ENCODE measurements at regions not wholly inside any gene's neighbourhood (a gene's known extent, or its start where the extent isn't known, plus 50 kb on each side); places are given as distances from the start of the nearest gene placed in this dataset.
"Not testable (repeated sequence)": the region's sequence is repeated elsewhere in the genome, so short reads cannot be mapped to it uniquely, and the experiment has no call there.

GRCh38 chr7:136272934-136273333 is 295.8 kb upstream of the MTPN start:
- DNase-seq (ENCODE audit: low spot score): no peak
- no peak overlapping the region for H3K27ac ChIP-seq
- TF ChIP-seq CTCF (IDR thresholded peaks at IDR 0.05): no peak
- no peak overlapping the region for H3K4me3 ChIP-seq

- TF ChIP-seq CTCF (IDR thresholded peaks at IDR 0.05): no peak
- H3K27ac ChIP-seq: no peak overlapping the region
Measured at GRCh38 chr7:136267822-136268221, 290.7 kb upstream of the MTPN start.

GRCh38 chr7:136266457-136266856 is 289.3 kb upstream of the MTPN start:
- no peak for DNase-seq (ENCODE audit: low spot score)
- H3K4me3 ChIP-seq: no peak overlapping the region
- no peak overlapping the region for H3K27ac ChIP-seq
- TF ChIP-seq CTCF (IDR thresholded peaks at IDR 0.05): no peak

More at GRCh38 chr7:136267822-136268221, 290.7 kb upstream of the MTPN start:
- no peak for DNase-seq (ENCODE audit: low spot score)
- H3K4me3 ChIP-seq: no peak overlapping the region

GRCh38 chr7:136264304-136264703 is 287.1 kb upstream of the MTPN start:
- H3K4me3 ChIP-seq; DNase-seq (ENCODE audit: low spot score); H3K27ac ChIP-seq: not testable (repeated sequence)

- H3K27ac ChIP-seq; H3K4me3 ChIP-seq; DNase-seq (ENCODE audit: low spot score): not testable (repeated sequence)
Measured at GRCh38 chr7:136263112-136263860, 286.1 kb upstream of the MTPN start.

- H3K4me3 ChIP-seq; H3K27ac ChIP-seq; DNase-seq (ENCODE audit: low spot score): not testable (repeated sequence)
Measured at GRCh38 chr7:136260591-136260990, 283.4 kb upstream of the MTPN start.

GRCh38 chr7:136259074-136259473 is 281.9 kb upstream of the MTPN start:
- no peak overlapping the region for H3K27ac ChIP-seq
- no peak for TF ChIP-seq CTCF (IDR thresholded peaks at IDR 0.05)
- DNase-seq (ENCODE audit: low spot score): no peak
- H3K4me3 ChIP-seq: no peak overlapping the region

GRCh38 chr7:136256491-136256890 is 279.3 kb upstream of the MTPN start:
- no peak for TF ChIP-seq CTCF (IDR thresholded peaks at IDR 0.05)
- Histone ChIP-seq H3K27ac (no peak overlapping the region), H3K4me3 (no peak overlapping the region)
- DNase-seq (ENCODE audit: low spot score): no peak

GRCh38 chr7:136254148-136254547 is 277.0 kb upstream of the MTPN start:
- TF ChIP-seq CTCF (IDR thresholded peaks at IDR 0.05): no peak
- no peak for DNase-seq (ENCODE audit: low spot score)
- Histone ChIP-seq H3K27ac (no peak overlapping the region), H3K4me3 (no peak overlapping the region)
